ENCODE measurements at regions not wholly inside any gene's neighbourhood (a gene's known extent, or its start where the extent isn't known, plus 50 kb on each side); places are given as distances from the start of the nearest gene placed in this dataset.

- TF ChIP-seq, protein P1, sequence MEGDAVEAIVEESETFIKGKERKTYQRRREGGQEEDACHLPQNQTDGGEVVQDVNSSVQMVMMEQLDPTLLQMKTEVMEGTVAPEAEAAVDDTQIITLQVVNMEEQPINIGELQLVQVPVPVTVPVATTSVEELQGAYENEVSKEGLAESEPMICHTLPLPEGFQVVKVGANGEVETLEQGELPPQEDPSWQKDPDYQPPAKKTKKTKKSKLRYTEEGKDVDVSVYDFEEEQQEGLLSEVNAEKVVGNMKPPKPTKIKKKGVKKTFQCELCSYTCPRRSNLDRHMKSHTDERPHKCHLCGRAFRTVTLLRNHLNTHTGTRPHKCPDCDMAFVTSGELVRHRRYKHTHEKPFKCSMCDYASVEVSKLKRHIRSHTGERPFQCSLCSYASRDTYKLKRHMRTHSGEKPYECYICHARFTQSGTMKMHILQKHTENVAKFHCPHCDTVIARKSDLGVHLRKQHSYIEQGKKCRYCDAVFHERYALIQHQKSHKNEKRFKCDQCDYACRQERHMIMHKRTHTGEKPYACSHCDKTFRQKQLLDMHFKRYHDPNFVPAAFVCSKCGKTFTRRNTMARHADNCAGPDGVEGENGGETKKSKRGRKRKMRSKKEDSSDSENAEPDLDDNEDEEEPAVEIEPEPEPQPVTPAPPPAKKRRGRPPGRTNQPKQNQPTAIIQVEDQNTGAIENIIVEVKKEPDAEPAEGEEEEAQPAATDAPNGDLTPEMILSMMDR (IDR thresholded peaks at IDR 0.05): no peak
- TF ChIP-seq POLR2AphosphoS5 (IDR thresholded peaks at IDR 0.05; ENCODE audit: low read depth, low read length): no peak
These were observed 70.9 kb upstream of the PCGF5 start for GRCh38 chr10:91149550-91149949.
